ENCODE measurements at regions not wholly inside any gene's neighbourhood (a gene's known extent, or its start where the extent isn't known, plus 50 kb on each side); places are given as distances from the start of the nearest gene placed in this dataset.
"Not testable (repeated sequence)": the region's sequence is repeated elsewhere in the genome, so short reads cannot be mapped to it uniquely, and the experiment has no call there.

DNA sequence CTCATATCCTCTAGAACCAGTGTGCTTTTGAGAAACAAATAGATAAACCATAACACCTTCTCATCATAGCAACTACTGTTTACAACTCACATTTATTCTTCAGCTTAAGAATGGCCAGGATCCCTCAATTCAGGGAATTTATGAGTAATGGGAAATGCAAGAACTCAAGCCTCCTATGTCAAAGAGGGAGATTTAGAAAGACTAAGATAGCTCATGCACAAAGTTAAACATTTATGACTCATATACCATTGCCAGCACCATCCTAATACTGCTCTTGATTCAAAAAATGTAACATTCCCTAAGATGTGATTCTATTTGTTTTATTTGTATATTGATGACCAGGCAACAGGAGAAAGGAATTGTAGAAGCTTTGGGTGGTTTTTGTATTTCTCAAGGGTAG lies 172.8 kb downstream of the CYP26B1 start:
- TF ChIP-seq, protein P1, sequence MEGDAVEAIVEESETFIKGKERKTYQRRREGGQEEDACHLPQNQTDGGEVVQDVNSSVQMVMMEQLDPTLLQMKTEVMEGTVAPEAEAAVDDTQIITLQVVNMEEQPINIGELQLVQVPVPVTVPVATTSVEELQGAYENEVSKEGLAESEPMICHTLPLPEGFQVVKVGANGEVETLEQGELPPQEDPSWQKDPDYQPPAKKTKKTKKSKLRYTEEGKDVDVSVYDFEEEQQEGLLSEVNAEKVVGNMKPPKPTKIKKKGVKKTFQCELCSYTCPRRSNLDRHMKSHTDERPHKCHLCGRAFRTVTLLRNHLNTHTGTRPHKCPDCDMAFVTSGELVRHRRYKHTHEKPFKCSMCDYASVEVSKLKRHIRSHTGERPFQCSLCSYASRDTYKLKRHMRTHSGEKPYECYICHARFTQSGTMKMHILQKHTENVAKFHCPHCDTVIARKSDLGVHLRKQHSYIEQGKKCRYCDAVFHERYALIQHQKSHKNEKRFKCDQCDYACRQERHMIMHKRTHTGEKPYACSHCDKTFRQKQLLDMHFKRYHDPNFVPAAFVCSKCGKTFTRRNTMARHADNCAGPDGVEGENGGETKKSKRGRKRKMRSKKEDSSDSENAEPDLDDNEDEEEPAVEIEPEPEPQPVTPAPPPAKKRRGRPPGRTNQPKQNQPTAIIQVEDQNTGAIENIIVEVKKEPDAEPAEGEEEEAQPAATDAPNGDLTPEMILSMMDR (IDR thresholded peaks at IDR 0.05; ENCODE audit: insufficient read depth, missing control alignments) = no peak
- no peak for FAIRE-seq
- DNase-seq (ENCODE audit: insufficient read length, low spot score) = no peak

DNA sequence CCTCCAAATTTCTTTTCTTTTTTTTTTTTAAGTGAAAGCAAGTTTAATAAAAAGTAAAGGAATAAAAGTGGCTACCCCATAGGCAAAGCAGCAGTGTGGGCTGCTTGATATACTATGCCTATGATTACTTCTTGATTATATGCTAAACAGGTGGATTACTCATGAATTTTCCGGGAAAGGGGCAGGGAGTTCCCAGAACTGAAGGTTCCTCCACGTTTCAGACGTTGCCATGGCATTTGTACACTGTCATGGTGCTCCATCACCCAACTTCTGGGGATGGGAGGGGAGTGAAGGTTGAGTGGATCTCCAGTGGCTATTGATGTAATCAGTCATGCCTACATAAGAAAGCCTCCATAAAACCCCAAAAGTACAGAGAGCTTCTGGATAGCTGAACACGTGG lies 176.2 kb downstream of the CYP26B1 start:
- DNase-seq (ENCODE audit: insufficient read length, low spot score) (no peak), FAIRE-seq (no peak)
- TF ChIP-seq, protein P1 (IDR thresholded peaks at IDR 0.05; ENCODE audit: insufficient read depth, missing control alignments) = no peak

DNA sequence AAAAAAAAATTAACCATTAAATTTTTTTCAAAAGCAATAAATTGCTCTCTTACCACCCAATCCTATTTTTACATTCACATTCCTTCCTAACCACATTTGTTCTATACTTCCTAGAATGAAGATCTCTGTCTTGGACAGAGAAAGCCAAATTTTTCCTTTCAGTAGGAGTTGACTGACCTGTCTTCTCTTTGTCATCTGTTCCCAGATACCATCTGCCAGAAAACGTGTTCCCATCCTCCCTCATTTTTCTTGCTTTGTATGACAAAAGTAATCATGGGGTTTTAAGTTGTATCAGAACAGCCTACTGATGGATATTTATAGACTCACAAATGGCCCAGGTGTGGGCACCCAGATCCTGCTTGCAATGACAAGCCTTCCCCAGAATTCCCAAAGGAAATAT lies 182.1 kb downstream of the CYP26B1 start:
- TF ChIP-seq, protein P1 (IDR thresholded peaks at IDR 0.05; ENCODE audit: insufficient read depth, missing control alignments) = no peak
- DNase-seq (ENCODE audit: insufficient read length, low spot score) (no peak), FAIRE-seq (no peak)

DNA sequence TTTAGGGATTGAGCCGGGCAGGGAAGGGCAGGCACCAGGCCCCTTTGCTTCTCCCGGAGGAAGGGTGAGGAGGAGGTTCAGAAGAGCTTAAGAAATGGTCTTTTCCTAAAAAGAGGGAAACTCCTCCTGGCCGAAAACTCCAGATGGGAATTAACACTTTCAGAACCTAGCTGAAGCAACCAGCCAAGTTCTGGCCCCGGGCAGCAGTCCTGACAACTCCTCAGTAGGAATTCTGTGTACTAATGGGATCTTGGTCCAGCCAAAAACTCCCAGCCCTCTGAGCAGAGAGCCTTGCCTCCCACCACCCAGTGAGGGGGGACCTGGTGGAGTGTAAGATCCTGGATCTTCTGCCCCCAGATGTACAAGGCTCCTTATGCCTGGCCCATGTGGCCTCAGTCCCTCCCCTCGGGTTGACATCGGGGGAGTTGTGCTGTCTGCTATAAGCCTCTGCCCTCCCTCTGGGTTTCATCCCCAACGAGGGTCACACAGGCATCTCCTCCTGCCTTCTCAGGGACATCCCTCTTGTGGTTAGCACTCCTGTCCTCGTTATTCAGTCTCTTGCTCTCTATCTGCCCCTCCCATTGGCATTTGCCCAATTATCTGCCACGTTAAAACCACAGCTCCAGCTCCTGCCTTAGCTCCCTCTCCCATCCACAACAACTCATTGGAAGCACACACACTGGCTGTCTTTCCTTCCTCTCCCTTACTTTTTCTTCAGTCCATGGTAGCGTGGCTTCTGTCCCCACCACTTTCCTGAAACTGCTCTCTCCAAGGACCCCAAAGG lies 184.6 kb downstream of the CYP26B1 start:
- TF ChIP-seq, protein P1 (IDR thresholded peaks at IDR 0.05; ENCODE audit: insufficient read depth, missing control alignments) = no peak
- FAIRE-seq = no peak
- DNase-seq (ENCODE audit: insufficient read length, low spot score) = no peak

DNA sequence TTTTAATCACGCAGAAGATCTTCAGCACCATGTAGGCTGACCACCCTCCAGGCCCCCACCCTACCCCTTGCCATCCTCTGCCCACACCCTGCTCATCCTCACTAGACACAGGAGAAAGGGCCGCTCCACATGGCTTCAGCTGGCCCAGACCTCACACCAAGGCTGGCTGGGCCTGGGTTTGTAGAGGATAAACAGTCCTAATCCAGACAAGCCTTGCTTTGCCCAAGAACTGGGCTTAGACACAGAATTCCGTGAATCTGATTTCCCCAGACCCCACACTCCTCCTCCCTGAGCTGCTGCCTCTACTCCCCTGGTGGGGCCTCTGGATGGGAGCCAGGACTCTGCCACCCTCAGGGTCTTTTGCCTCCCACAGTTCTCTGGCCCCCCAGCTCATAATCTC lies 185.3 kb downstream of the CYP26B1 start:
- DNase-seq (ENCODE audit: insufficient read length, low spot score) (no peak), FAIRE-seq (no peak)
- TF ChIP-seq, protein P1 (IDR thresholded peaks at IDR 0.05; ENCODE audit: insufficient read depth, missing control alignments) = no peak

DNA sequence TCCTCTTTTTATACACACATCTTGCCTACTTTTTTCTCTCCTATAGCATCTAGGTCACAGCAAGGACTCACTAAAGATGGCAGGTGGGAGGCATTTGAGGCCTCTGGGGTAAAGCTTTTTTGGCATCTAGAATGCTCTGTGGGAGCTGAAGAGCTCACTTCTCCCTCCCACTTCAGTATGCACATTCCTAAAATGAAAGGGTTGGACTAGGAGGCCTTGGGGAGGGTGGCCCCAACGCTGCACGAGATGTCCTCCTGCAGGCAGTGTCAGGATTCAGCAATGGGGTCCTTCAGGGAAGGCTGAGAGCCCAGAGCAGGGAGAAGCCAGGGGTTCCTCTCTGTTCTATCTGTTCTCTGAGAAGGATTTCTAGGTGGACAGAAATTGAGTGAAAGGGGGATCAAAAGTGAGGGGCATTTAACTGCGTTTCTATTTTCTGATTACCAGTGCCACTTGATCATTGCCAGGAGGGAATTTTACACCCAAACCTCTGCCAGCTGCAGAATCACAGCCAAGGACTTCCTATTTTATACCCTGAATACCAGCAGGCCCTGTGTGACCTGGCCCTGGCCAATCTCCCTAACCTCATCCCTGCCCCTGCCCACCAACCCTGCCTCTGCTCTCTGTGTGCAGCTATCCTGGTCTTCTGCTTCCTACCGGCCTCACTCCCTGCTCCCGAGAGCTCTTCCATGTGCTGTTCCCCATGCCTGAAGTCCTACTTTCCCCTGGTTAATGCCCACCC lies 186.2 kb downstream of the CYP26B1 start:
- no peak for FAIRE-seq
- TF ChIP-seq, protein P1 (IDR thresholded peaks at IDR 0.05; ENCODE audit: insufficient read depth, missing control alignments) = no peak
- no peak for DNase-seq (ENCODE audit: insufficient read length, low spot score)

DNA sequence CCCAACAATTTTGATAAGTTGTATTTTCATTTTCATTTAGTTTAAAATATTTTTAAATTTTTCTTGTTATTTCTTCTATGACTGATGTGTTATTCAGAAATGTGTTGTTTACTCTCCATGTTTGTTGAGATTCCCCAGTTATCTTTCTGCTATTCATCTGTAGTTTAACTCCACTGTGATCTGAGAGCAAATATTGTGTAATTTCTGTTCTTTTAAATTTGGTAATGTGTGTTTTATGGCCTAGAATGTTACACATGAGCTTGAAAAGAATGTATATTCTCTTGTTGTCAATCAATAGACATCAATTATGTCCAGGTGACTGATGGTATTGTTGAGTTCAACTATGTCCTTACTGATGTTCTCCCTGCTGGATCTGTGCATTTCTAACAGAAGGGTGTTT lies 188.2 kb downstream of the CYP26B1 start:
- FAIRE-seq = no peak
- DNase-seq (ENCODE audit: insufficient read length, low spot score) = no peak
- TF ChIP-seq, protein P1 (IDR thresholded peaks at IDR 0.05; ENCODE audit: insufficient read depth, missing control alignments) = no peak

DNA sequence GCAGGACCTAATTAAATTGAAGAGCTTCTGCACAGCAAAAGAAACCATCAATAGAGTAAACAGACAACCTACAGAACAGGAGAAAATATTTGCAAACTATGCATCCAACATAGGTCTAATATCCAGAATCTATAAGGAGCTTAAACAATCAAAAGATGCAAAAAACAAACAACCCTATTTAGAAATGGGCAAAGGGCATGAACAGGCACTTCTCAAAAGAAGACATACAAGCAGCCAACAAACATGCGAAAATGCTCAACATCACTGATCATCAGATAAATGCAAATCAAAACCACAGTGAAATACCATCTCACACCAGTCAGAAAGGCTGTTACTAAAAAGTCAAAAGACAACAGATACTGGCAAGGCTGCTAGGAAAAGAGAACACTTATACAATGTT lies 189.2 kb downstream of the CYP26B1 start:
- FAIRE-seq; DNase-seq (ENCODE audit: insufficient read length, low spot score): not testable (repeated sequence)

Measured in D721Med (cell line).